Thymus (tissue), 11 donors: ENCODE measurements at regions not wholly inside any gene's neighbourhood (a gene's known extent, or its start where the extent isn't known, plus 50 kb on each side); places are given as distances from the start of the nearest gene placed in this dataset.
A peak's percentile ranks its signal among the peaks of the same experiment; 100 is the strongest.
"Not testable (repeated sequence)": the region's sequence is repeated elsewhere in the genome, so short reads cannot be mapped to it uniquely, and the experiment has no call there.

ENCODE experiments used
- DNase-seq, 9 donors: peaks; one replicate each; pipeline ENCODE4 v3.0.0-alpha.2; 2013; ENCODE audit warnings: low spot score in 9 of 9, low read depth in 6 of 9, missing footprints in 1 of 9
- H3K27ac ChIP-seq, 2 donors: one replicate each; pipeline ENCODE4 v1.5.1; 2013; ENCODE audit warnings: control low read depth in 1 of 2, low read depth in 1 of 2, low read length in 1 of 2, mild to moderate bottlenecking in 1 of 2, moderate library complexity in 1 of 2
- H3K27me3 ChIP-seq, 2 donors: one replicate each; pipeline ENCODE4 v1.5.1; 2013; ENCODE audit warnings: low read length in 1 of 2; ENCODE audit not compliant: control insufficient read depth in 2 of 2, insufficient read depth in 1 of 2
- H3K36me3 ChIP-seq, 2 donors: one replicate each; pipeline ENCODE4 v1.5.1; 2013; ENCODE audit warnings: low read length in 1 of 2, mild to moderate bottlenecking in 1 of 2, moderate library complexity in 1 of 2; ENCODE audit not compliant: control insufficient read depth in 2 of 2, insufficient read depth in 2 of 2
- H3K4me1 ChIP-seq, 2 donors: one replicate each; pipeline ENCODE4 v1.5.1; 2013; ENCODE audit warnings: low read length in 2 of 2; ENCODE audit not compliant: control insufficient read depth in 2 of 2, insufficient read depth in 2 of 2
- H3K4me3 ChIP-seq, 2 donors: one replicate each; pipeline ENCODE4 v1.5.1; 2013; ENCODE audit warnings: low read length in 2 of 2, control low read depth in 1 of 2, mild to moderate bottlenecking in 1 of 2
- H3K9me3 ChIP-seq, 2 donors: one replicate each; pipeline ENCODE4 v1.5.1; 2013; ENCODE audit warnings: low read length in 1 of 2, mild to moderate bottlenecking in 1 of 2; ENCODE audit not compliant: control insufficient read depth in 2 of 2, insufficient read depth in 1 of 2
- WGBS: extraction: QIAGEN DNeasy Blood & Tissue Kit; methylation state at CpG from one replicate; pipeline ENCODE4 v1.1.7; 2013; 5-methylcytosine and 5-hydroxymethylcytosine counted together
- donor health status: healthy.

DNA sequence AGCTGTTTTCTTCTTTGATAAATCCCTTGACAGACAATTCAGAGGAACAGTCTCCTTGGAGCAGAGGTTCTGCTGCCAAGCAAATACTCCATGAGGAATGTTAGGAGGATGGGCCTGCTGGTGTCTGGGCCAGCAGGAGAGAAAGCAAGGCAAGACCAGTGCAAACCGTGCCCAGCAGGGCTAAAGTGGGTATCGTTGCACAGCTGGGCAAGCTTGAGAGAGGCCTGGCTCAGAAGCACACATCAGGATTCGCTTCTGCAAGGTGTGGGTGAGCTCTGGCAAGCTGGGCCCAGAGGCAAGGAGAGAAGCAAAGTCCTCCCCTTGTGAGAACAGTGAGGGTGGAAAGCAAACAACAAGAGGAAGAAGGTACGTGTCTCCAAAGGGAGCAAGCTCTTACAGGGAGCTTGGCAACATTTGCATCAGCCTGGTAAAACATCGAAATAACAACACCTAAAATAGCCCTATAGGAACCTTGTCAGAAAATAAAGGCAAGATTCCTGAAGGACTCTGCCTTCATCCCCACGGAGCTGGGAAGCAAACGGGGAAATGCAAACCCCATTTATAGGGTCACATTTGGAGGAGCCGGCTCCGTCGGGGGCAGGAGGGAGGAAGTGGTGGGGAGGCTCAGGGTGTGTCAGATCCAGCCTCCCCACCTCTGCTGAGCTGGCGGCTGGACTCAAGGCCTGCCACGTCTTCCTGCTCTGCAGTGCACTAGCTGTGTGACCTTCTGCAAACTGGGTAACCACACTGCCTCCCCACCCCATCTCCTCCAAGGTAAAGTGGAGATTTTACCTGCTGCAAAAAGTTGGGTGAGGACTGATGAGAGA lies 62.3 kb upstream of the HIVEP3 start:
- no peaks in the 10 kb centered on the region for H3K27me3 ChIP-seq
- H3K4me3 ChIP-seq = no peak overlapping the region
- H3K27ac ChIP-seq = no peak overlapping the region
- WGBS = 47% methylated on average over 12 of the region's 12 CpGs
- no peaks in the 10 kb centered on the region for H3K36me3 ChIP-seq
- no peaks in the 10 kb centered on the region for H3K9me3 ChIP-seq
- peaks cover 0 to 40% of the 10 kb centered on the region in 2 donors for H3K4me1 ChIP-seq
- DNase-seq = peak in 2 of 9 donors; percentile 18 to 39

GRCh38 chr1:41978986-41979385 lies 60.3 kb upstream of the HIVEP3 start:
- DNase-seq = no peak
- WGBS = over 99% methylated on average over 4 of the region's 4 CpGs
- H3K27ac ChIP-seq = no peak overlapping the region
- H3K27me3 ChIP-seq = no peaks in the 10 kb centered on the region
- peaks cover 0 to 40% of the 10 kb centered on the region in 2 donors for H3K4me1 ChIP-seq
- no peaks in the 10 kb centered on the region for H3K36me3 ChIP-seq
- no peak overlapping the region for H3K4me3 ChIP-seq
- H3K9me3 ChIP-seq = no peaks in the 10 kb centered on the region

- H3K27ac ChIP-seq = peak overlapping the region in 1 of 2 donors; percentile 26
- peak in 7 of 9 donors; percentile 13 to 66 (median 44) for DNase-seq
- H3K9me3 ChIP-seq = peaks cover 0 to 4% of the 10 kb centered on the region in 2 donors
Measured at GRCh38 chr1:41977326-41977725, 58.6 kb upstream of the HIVEP3 start.

DNA sequence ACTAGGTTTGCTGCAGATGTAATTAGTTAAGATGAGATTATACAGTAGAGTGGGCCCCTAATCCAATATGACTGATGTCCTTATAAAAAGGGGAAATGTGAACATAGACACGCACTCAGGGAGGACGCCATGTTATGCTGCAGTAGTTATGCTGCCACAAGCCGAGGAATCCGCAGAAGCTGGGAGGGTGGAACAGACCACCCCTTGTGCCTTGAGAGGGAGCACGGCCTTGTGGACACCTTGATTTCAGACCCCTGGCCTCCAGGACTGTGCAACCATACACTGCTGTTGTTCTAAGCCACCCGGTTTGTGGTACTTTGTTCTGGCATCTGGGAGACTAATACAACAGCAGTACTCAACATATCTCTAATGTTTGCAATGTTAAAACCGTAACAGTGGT lies 57.9 kb upstream of the HIVEP3 start:
- WGBS = 99% methylated on average over 7 of the region's 7 CpGs
- H3K4me3 ChIP-seq = no peak overlapping the region
- H3K27ac ChIP-seq = no peak overlapping the region
- no peak for DNase-seq
- no peaks in the 10 kb centered on the region for H3K27me3 ChIP-seq
- no peaks in the 10 kb centered on the region for H3K36me3 ChIP-seq
- H3K9me3 ChIP-seq = peaks cover 0 to 4% of the 10 kb centered on the region in 2 donors
- H3K4me1 ChIP-seq = peaks cover 0 to 34% of the 10 kb centered on the region in 2 donors

More at GRCh38 chr1:41977326-41977725, 58.6 kb upstream of the HIVEP3 start:
- Histone ChIP-seq H3K4me3 (no peak overlapping the region), H3K27me3 (no peaks in the 10 kb centered on the region), H3K36me3 (no peaks in the 10 kb centered on the region), H3K4me1 (peaks cover 0 to 36% of the 10 kb centered on the region in 2 donors)
- 31% methylated on average over 4 of the region's 4 CpGs for WGBS

DNA sequence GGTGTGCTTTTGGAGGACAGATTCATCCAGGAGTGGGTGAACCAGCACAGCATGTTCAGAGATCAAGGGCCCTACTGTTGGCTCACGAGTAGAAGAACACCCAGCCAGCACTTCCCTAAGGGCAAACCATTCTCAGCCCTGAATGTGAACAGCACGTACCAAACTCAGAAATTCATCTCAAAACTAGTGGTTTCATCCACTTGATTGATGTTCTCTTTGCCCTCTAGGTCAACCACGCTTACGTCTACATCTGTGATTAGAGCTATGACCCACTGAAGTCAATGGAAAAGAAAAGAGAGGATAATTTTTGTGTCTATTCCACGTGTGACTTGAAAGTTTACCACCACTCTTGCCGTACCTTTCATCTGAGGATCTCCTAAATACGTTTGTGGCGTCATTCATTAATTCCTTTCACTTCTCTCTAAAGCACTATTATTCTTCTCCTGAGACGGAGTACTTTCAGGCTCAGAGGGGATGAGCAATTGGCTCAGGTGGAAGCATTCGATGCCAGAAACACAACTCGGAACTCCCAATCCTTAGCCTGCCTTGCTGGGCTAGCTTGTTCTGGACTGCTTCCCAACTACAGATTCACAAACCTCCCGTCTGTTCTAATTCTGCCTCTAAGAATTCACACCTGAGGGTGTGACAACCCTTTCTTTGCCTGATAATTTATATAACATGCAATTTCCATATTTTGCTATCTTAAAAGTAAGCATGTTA lies 57.3 kb upstream of the HIVEP3 start:
- no peak overlapping the region for H3K4me3 ChIP-seq
- H3K4me1 ChIP-seq = peaks cover 0 to 28% of the 10 kb centered on the region in 2 donors
- H3K9me3 ChIP-seq = peaks cover 0 to 4% of the 10 kb centered on the region in 2 donors
- no peak overlapping the region for H3K27ac ChIP-seq
- WGBS = 95% methylated on average over 12 of the region's 12 CpGs
- no peaks in the 10 kb centered on the region for H3K27me3 ChIP-seq
- H3K36me3 ChIP-seq = no peaks in the 10 kb centered on the region
- no peak for DNase-seq

GRCh38 chr1:41975121-41975520 lies 56.4 kb upstream of the HIVEP3 start:
- Histone ChIP-seq H3K9me3 (peaks cover 0 to 4% of the 10 kb centered on the region in 2 donors), H3K27ac (no peak overlapping the region), H3K36me3 (no peaks in the 10 kb centered on the region), H3K4me3 (no peak overlapping the region), H3K27me3 (no peaks in the 10 kb centered on the region), H3K4me1 (peaks cover 0 to 24% of the 10 kb centered on the region in 2 donors)
- DNase-seq = no peak

DNA sequence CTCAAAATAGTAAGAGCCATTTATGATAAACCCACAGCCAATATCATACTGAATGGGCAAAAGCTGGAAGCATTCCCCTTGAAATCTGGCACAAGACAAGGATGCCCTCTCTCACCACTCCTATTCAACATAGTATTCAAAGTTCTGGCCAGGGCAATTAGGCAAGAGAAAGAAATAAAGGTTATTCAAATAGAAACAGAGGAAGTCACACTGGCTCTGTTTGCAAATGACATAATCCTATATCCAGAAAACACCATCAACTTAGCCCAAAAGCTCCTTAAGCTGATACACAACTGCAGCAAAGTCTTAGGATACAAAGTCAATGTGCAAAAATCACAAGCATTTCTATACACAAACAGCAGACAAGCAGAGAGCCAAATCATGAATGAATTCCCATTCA lies 49.8 kb upstream of the HIVEP3 start:
- not testable (repeated sequence) for H3K4me3 ChIP-seq, H3K27ac ChIP-seq, DNase-seq, H3K9me3 ChIP-seq, H3K4me1 ChIP-seq, H3K27me3 ChIP-seq, H3K36me3 ChIP-seq
